GM19372 (cell line): ENCODE measurements at regions not wholly inside any gene's neighbourhood (a gene's known extent, or its start where the extent isn't known, plus 50 kb on each side); places are given as distances from the start of the nearest gene placed in this dataset.

ENCODE experiments used
- ATAC-seq: cut with Tn5 transposase; IDR thresholded peaks from one replicate; pipeline ENCODE4 v1.9.1; 2021; ENCODE audit warnings: mild to moderate bottlenecking, low read depth, moderate library complexity; ENCODE audit not compliant: unreplicated experiment

DNA sequence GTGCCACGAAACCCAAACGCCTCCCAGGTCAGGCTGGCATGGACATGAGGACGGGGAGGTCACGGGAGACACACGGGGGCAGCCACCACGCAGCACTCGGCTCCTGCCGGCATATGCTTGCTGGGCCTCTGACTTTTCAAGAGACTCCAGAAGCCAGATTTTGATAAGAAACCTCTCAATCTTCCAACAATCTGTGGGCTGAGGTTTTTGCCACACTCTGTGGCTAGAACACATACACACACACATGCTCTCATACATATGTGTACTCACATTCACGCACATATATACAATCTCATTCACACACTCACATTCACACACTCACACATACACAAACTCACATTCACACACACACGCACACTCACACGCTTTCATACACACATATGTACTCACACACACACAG lies 86.7 kb upstream of the LINGO1 start:
- ATAC-seq, result no peak

- no peak for ATAC-seq
Measured at GRCh38 chr15:77717333-77717990, 84.8 kb upstream of the LINGO1 start.

GRCh38 chr15:77716632-77717332 lies 84.1 kb upstream of the LINGO1 start:
- no peak for ATAC-seq

- no peak for ATAC-seq
Measured at GRCh38 chr15:77715860-77716259, 83.1 kb upstream of the LINGO1 start.

- ATAC-seq, result no peak
Measured at GRCh38 chr15:77715051-77715450, 82.3 kb upstream of the LINGO1 start.

GRCh38 chr15:77714555-77714954 lies 81.8 kb upstream of the LINGO1 start:
- ATAC-seq, result no peak

DNA sequence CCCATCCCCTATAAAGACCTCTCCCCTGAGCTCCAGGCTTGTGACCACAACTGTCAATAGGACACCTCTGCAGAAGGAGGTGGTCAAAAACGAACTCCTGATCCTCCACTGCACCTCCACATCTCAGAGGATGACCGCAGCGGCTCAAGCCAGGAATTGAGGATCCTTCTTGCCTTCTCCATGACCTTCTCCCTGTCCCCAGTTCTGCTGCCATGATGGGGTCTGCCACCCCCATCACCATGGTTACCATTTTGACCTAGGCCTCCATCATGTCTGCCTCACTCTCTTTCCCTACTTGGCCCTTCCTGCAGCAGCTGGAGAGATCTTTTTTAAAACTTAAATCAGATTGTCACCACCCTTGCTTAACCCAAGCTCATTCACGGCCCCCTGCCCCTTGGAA lies 81.3 kb upstream of the LINGO1 start:
- ATAC-seq, result no peak

GRCh38 chr15:77713281-77713680 lies 80.6 kb upstream of the LINGO1 start:
- ATAC-seq, result no peak

- ATAC-seq, result no peak
Measured at GRCh38 chr15:77712438-77712837, 79.7 kb upstream of the LINGO1 start.

DNA sequence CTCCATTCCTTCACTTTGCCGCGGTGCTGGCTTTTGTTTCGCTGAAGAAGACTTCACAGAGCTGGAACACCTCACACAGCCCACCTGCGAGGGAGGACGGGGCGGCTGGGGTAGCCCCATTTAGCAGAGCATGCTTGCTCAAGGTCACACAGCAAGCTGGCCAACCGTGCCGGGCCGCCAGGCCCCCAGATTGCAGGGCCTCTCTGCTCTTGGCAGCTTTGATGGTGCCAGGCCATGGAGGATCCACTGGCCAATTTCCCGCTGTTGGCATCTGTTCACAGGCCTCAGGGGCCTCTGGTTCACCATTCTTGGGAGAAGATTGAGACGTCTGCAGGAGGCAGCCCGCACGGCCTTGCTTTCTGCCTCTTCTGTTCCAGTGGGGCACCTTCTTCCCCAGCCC lies 77.9 kb upstream of the LINGO1 start:
- ATAC-seq, result no peak

GRCh38 chr15:77710206-77710605 lies 77.5 kb upstream of the LINGO1 start:
- ATAC-seq, result no peak

DNA sequence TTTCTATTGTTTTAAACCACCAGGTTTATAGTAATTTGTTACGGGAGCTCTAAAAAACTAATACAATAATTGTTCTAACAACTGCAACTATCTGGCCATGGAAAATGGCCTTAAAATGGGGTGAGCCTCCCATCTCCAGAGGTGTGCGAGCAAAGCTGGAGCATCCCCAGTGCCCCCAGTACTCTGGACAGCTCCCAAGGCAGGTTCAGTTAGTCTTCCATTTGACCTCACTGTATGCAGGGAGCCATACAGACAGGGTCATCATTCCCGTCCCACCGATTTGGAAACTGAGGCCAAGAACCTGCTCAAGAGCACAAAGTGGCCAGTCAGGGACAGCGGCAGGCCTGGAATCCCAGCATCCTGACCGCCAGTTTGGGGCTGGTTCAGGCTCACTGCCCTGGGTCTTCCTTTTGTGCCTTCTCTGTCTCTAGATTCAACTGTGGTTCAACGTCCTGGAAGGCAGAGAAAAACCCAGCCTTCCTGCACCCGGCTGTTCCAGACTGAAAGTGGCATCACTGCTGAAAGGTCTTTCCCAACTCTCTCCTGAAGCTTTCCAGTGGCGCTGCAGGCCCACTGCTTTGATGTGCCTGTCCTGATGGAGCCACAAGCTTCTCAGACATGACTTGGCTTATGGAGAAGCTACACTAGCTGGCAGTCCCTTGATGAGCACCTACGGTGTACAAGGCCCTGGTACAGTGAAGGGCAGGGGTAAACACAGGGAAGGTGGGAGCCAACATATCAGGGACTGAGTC lies 76.6 kb upstream of the LINGO1 start:
- no peak for ATAC-seq

GRCh38 chr15:77706482-77707244 lies 74.0 kb upstream of the LINGO1 start:
- ATAC-seq, result no peak

- no peak for ATAC-seq
Measured at GRCh38 chr15:77702211-77702957, 69.7 kb upstream of the LINGO1 start.

DNA sequence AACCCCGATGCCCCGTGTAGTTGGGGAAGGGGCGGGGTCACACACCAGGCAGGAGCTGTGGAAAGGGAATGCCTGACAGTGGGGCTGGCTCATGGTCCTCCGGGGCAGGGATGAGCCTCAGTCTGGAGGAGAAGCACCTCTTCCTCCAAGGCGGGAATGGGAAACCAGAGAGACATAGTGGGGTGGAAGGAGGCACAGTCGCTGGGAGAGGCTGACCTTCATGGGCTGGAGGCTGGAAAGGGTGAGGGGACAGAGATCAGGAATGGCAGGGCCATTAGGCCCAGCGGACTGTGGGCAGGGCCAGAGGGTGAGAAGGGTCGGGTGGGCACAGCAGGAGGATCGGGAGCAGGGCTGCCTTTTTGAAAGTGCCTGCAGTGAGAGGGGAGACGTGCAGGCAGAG lies 65.8 kb upstream of the LINGO1 start:
- no peak for ATAC-seq

- no peak for ATAC-seq
Measured at GRCh38 chr15:77697893-77698292, 65.2 kb upstream of the LINGO1 start.

- ATAC-seq, result no peak
Measured at GRCh38 chr15:77696871-77697270, 64.2 kb upstream of the LINGO1 start.

GRCh38 chr15:77695961-77696582 lies 63.4 kb upstream of the LINGO1 start:
- no peak for ATAC-seq

- no peak for ATAC-seq
Measured at GRCh38 chr15:77695548-77695947, 62.8 kb upstream of the LINGO1 start.

- ATAC-seq, result no peak
Measured at GRCh38 chr15:77693576-77693975, 60.9 kb upstream of the LINGO1 start.
